Fibroblast of lung (primary cell): ENCODE measurements at regions not wholly inside any gene's neighbourhood (a gene's known extent, or its start where the extent isn't known, plus 50 kb on each side); places are given as distances from the start of the nearest gene placed in this dataset.

ENCODE experiments used
- EZH2 ChIP-seq: IDR thresholded peaks from 2 replicates; pipeline ENCODE4 v1.5.1; 2012; ENCODE audit warnings: low read length, control low read depth, mild to moderate bottlenecking; ENCODE audit errors: missing control alignments
- TF ChIP-seq, protein P1 (sequence below), 2 donors: IDR thresholded peaks in 1 of 2; conservative IDR thresholded peaks in 1 of 2; 1 replicate in 1 of 2; 2 replicates in 1 of 2; pipeline ENCODE4 v1.5.1; 2011 to 2012; ENCODE audit warnings: low read length in 2 of 2, control low read depth in 1 of 2, inconsistent platforms in 1 of 2, low read depth in 1 of 2, mild to moderate bottlenecking in 1 of 2

- TF ChIP-seq, protein P1, sequence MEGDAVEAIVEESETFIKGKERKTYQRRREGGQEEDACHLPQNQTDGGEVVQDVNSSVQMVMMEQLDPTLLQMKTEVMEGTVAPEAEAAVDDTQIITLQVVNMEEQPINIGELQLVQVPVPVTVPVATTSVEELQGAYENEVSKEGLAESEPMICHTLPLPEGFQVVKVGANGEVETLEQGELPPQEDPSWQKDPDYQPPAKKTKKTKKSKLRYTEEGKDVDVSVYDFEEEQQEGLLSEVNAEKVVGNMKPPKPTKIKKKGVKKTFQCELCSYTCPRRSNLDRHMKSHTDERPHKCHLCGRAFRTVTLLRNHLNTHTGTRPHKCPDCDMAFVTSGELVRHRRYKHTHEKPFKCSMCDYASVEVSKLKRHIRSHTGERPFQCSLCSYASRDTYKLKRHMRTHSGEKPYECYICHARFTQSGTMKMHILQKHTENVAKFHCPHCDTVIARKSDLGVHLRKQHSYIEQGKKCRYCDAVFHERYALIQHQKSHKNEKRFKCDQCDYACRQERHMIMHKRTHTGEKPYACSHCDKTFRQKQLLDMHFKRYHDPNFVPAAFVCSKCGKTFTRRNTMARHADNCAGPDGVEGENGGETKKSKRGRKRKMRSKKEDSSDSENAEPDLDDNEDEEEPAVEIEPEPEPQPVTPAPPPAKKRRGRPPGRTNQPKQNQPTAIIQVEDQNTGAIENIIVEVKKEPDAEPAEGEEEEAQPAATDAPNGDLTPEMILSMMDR (conservative IDR thresholded peaks at IDR 0.05 in 1 of 2, IDR thresholded peaks at IDR 0.05 in 1 of 2; ENCODE audit: low read depth in 1 of 2, low read length in 2 of 2), result no peak
- TF ChIP-seq EZH2, result no peak
Observed at GRCh38 chr1:228998179-228998578, 262.9 kb downstream of the RHOU start.
